Psoas muscle (tissue), 7 donors: ENCODE measurements at regions not wholly inside any gene's neighbourhood (a gene's known extent, or its start where the extent isn't known, plus 50 kb on each side); places are given as distances from the start of the nearest gene placed in this dataset.
A peak's percentile ranks its signal among the peaks of the same experiment; 100 is the strongest.

ENCODE experiments used
- ATAC-seq, 4 donors: fragments of 200-7000 bp; cut with Tn5 transposase; one replicate each; pipeline ENCODE4 v1.9.1; 2020; ENCODE audit warnings: moderate library complexity in 3 of 4, mild to moderate bottlenecking in 2 of 4
- DNase-seq, 2 donors: peaks; one replicate each; pipeline ENCODE4 v3.0.0-alpha.2; 2020
- H3K27ac ChIP-seq: fragments of 200-600 bp; one replicate; pipeline ENCODE4 v1.8.0; 2022
- H3K27me3 ChIP-seq, 3 donors: fragments of 200-600 bp in 1 of 3; one replicate each; pipeline versions ENCODE4 v1.6.1 to v1.8.0; 2013 to 2022; ENCODE audit warnings: low read length in 2 of 3, mild to moderate bottlenecking in 2 of 3, moderate library complexity in 1 of 3; ENCODE audit not compliant: insufficient read depth in 3 of 3
- H3K36me3 ChIP-seq, 2 donors: fragments of 200-600 bp in 1 of 2; one replicate each; pipeline versions ENCODE4 v1.6.1 to v1.8.0; 2013 to 2022; ENCODE audit warnings: low read depth in 1 of 2, mild to moderate bottlenecking in 1 of 2, moderate library complexity in 1 of 2; ENCODE audit not compliant: insufficient read depth in 1 of 2
- H3K4me1 ChIP-seq: fragments of 200-600 bp; one replicate; pipeline ENCODE4 v1.8.0; 2022
- H3K4me3 ChIP-seq: fragments of 200-600 bp; one replicate; pipeline ENCODE4 v1.8.0; 2022; ENCODE audit warnings: mild to moderate bottlenecking
- H3K9me3 ChIP-seq: fragments of 200-600 bp; one replicate; pipeline ENCODE4 v1.8.0; 2022
- WGBS, 3 donors: extraction: QIAGEN DNeasy Blood & Tissue Kit; methylation state at CpG; one replicate each; pipeline versions ENCODE4 v1.1.6 to v1.1.7; 2013; 5-methylcytosine and 5-hydroxymethylcytosine counted together
- intact Hi-C, 2 donors: fragments of 100-400 bp; cut with DNase I; formaldehyde crosslinking; loops; one replicate each; pipeline versions ENCODE4 v1.11.0 to v1.14.2; 2022
- TF ChIP-seq, protein P1 (sequence below): fragments of 200-600 bp; IDR thresholded peaks from one replicate; pipeline ENCODE4 v1.8.0; 2022; ENCODE audit warnings: antibody characterized with exemption
- donor health status: healthy with polysubstance abuse.
- donor health status: DM: no; HTN: no; CAD: no; lungs with moderate emphysema.
- donor health status: Bipolar disorder and iron deficiency.
- donor health status: healthy.
- donor health status: DM: yes; HTN: yes; CAD: no.
- donor health status: DM: no; HTN: no; CAD: no.
- donor health status: DM: yes; HTN: yes; CAD: no.

DNA sequence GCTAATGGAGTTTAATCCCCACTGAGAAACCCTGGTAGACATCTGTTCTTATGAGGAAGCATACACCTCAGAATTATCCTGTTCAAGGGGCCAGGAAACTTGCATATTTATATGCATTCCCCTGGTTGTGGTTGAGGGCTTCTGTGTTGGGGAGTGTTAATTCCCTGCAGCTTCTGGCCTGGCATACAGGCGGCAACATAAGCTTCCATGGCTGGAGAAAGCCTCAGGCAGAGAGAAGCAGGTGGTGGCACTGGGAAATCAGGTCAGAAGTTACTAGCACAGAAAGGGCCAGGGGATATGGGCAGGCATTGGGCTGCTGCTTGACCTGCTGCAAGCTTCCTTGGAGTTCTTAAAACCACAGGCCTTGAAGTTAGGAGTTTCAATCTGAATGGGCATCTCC, 166.1 kb upstream of the SEMA6A start:
- TF ChIP-seq, protein P1, sequence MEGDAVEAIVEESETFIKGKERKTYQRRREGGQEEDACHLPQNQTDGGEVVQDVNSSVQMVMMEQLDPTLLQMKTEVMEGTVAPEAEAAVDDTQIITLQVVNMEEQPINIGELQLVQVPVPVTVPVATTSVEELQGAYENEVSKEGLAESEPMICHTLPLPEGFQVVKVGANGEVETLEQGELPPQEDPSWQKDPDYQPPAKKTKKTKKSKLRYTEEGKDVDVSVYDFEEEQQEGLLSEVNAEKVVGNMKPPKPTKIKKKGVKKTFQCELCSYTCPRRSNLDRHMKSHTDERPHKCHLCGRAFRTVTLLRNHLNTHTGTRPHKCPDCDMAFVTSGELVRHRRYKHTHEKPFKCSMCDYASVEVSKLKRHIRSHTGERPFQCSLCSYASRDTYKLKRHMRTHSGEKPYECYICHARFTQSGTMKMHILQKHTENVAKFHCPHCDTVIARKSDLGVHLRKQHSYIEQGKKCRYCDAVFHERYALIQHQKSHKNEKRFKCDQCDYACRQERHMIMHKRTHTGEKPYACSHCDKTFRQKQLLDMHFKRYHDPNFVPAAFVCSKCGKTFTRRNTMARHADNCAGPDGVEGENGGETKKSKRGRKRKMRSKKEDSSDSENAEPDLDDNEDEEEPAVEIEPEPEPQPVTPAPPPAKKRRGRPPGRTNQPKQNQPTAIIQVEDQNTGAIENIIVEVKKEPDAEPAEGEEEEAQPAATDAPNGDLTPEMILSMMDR: no peak
- ATAC-seq: no peak
- Histone ChIP-seq H3K27me3 (peaks cover 0 to 5% (median 2%) of the 10 kb centered on the region in 3 donors), H3K36me3 (no peaks in the 10 kb centered on the region), H3K4me3 (no peak overlapping the region), H3K4me1 (no peaks in the 10 kb centered on the region), H3K27ac (no peak overlapping the region), H3K9me3 (no peaks in the 10 kb centered on the region)
- 54 to 60% (median 57%) methylated on average over 1 of the region's 1 CpG for WGBS, 3 donors
- DNase-seq: no peak
- intact Hi-C loops: no loop called here

DNA sequence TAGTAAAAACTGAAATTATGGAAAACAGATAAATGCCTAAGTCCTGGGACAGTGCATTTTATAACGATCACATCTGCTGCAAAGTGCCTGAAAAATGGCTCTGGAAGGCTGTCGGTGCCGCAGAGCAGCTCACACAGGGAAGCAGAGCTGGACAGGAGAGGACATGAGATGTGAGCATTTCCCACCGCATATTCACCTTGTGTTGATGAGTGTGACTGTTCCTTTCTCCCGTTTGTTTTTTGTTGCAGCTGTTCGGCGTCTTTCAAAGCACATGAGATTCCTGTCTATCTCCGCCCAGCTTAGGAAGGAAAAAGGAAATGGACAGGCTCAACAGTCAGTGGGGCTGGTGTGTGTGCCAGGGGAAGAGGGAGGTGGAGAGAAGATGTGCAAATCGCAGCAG, 164.9 kb upstream of the SEMA6A start:
- no peaks in the 10 kb centered on the region for H3K36me3 ChIP-seq
- TF ChIP-seq, protein P1: no peak
- peaks cover 0 to 5% (median 2%) of the 10 kb centered on the region in 3 donors for H3K27me3 ChIP-seq
- H3K27ac ChIP-seq: no peak overlapping the region
- ATAC-seq: no peak
- intact Hi-C loops: no loop called here
- no peak for DNase-seq
- H3K4me3 ChIP-seq: peak overlapping the region; percentile 29
- H3K4me1 ChIP-seq: no peaks in the 10 kb centered on the region
- no peaks in the 10 kb centered on the region for H3K9me3 ChIP-seq
- whole genome bisulfite sequencing, 3 donors: 10 to 11% (median 10%) methylated on average over 9 of the region's 9 CpGs

DNA sequence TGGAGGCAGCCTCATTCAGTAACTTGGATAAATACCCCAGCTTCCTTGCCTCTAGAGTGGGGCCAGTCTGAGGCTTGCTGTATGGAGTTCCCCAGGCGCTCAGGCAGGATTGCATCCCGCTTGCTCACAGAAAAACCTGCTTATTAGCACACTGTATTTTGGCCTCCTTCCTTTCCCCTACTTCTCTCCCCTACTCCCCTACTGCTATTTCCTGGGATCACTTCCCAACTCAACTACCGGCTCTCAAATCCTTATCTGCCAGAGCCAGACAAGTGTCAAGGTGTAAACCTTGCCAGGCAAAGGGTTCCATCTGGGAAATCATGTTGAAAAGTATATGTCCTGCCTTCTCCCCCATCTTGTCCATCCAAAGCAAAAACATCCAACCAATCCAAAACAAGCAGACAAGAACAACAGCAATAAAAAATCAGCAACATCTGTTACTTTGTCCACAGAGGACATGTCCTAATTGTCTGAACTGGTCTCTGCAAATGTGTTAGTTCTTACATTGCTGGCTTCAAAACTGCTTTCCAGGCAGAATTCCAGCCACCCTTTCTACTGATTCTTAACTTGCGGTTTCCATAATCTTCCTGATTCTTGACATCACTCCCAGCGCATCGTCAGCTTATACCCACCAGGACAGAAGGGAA, 164.1 kb upstream of the SEMA6A start:
- DNase-seq (no peak), ATAC-seq (peak in 1 of 4 donors; percentile 47)
- Histone ChIP-seq H3K4me1 (no peaks in the 10 kb centered on the region), H3K4me3 (no peak overlapping the region), H3K9me3 (no peaks in the 10 kb centered on the region), H3K27me3 (peaks cover 0 to 5% (median 2%) of the 10 kb centered on the region in 3 donors), H3K27ac (no peak overlapping the region), H3K36me3 (no peaks in the 10 kb centered on the region)
- TF ChIP-seq, protein P1: no peak
- 33 to 45% (median 42%) methylated on average over 6 of the region's 6 CpGs for WGBS, 3 donors
- intact Hi-C loops: no loop called here

DNA sequence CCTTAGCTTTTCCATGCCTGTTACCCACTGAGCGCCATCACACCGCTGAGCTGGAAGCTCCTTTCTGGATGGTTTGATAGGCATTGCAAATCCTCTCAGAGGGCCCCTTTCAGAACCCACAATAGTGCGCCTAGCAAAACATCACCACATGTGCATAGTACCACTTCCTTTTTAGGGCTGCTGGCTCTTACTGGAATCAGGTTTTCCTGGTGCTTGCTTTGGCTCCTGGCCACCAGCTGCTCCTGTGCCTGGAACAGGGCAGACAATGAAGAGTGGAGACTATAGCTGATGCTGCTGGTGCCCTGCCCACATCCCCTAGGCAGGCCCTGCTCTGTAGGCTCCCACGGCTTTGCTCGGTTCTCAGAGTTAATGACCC, 163.6 kb upstream of the SEMA6A start:
- no peaks in the 10 kb centered on the region for H3K9me3 ChIP-seq
- peaks cover 0 to 5% (median 2%) of the 10 kb centered on the region in 3 donors for H3K27me3 ChIP-seq
- no peaks in the 10 kb centered on the region for H3K4me1 ChIP-seq
- 33 to 43% (median 34%) methylated on average over 5 of the region's 5 CpGs for WGBS, 3 donors
- TF ChIP-seq, protein P1: no peak
- no peaks in the 10 kb centered on the region for H3K36me3 ChIP-seq
- DNase-seq (peak in 1 of 2 donors; percentile 17), ATAC-seq (peak in 1 of 4 donors; percentile 28)
- H3K27ac ChIP-seq: no peak overlapping the region
- H3K4me3 ChIP-seq: no peak overlapping the region
- intact Hi-C loops: no loop called here

DNA sequence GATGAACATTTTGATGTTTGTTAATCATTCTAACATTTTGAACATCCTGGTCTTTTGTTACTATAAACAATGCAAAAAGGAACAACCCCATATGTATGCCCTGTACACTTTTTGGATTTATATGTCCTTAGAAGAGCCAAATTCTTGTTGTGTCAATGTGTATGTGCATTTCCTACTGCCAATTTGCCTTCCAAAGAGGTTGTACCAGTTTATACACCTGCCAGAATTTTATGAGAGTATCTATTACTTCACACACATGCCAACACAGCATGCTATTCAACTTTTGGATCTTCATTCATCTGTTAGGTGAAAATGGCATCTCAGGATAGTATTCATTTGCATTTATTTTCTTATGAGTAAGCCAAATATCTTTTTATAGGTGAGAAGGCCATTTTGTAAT, 162.0 kb upstream of the SEMA6A start:
- no peak overlapping the region for H3K4me3 ChIP-seq
- H3K36me3 ChIP-seq: no peaks in the 10 kb centered on the region
- intact Hi-C loops: no loop called here
- TF ChIP-seq, protein P1: no peak
- no peaks in the 10 kb centered on the region for H3K4me1 ChIP-seq
- DNase-seq (no peak), ATAC-seq (no peak)
- no peaks in the 10 kb centered on the region for H3K9me3 ChIP-seq
- peaks cover 0 to 5% (median 2%) of the 10 kb centered on the region in 3 donors for H3K27me3 ChIP-seq
- no peak overlapping the region for H3K27ac ChIP-seq
